Pancreas (tissue), 10 donors: ENCODE measurements at regions not wholly inside any gene's neighbourhood (a gene's known extent, or its start where the extent isn't known, plus 50 kb on each side); places are given as distances from the start of the nearest gene placed in this dataset.

ENCODE experiments used
- ATAC-seq, 4 donors: fragments of 200-7000 bp; cut with Tn5 transposase; one replicate each; pipeline versions ENCODE4 v1.8.0 to v1.9.1; 2020; ENCODE audit warnings: mild to moderate bottlenecking in 4 of 4, moderate library complexity in 4 of 4
- DNase-seq, 6 donors: peaks; one replicate each; pipeline ENCODE4 v3.0.0-alpha.2; 2020
- FAIRE-seq: peaks from 2 replicates; lab custom pipeline; 2012; peaks lifted over from hg19 to GRCh38; lab: Jason Lieb, UNC
- H3K27ac ChIP-seq, 4 donors: fragments of 200-600 bp; sonication (generic); 1 replicate in 3 of 4; 2 replicates in 1 of 4; pipeline versions ENCODE4 v1.5.0 to v1.8.0; 2020
- H3K27me3 ChIP-seq, 4 donors: fragments of 200-600 bp; one replicate each; pipeline ENCODE4 v1.8.0; 2021
- H3K36me3 ChIP-seq, 3 donors: fragments of 200-600 bp; sonication (generic) in 1 of 3; one replicate each; pipeline versions ENCODE4 v1.5.0 to v1.8.0; 2020 to 2021
- H3K4me1 ChIP-seq, 3 donors: fragments of 200-600 bp; one replicate each; pipeline ENCODE4 v1.8.0; 2021
- H3K4me3 ChIP-seq, 4 donors: fragments of 200-600 bp; sonication (generic) in 2 of 4; one replicate each; pipeline versions ENCODE4 v1.5.0 to v1.8.0; 2020 to 2021
- H3K9me3 ChIP-seq, 4 donors: fragments of 200-600 bp; one replicate each; pipeline ENCODE4 v1.8.0; 2021
- CTCF ChIP-seq, 4 donors: fragments of 200-600 bp; sonication (generic) in 3 of 4; IDR thresholded peaks; one replicate each; pipeline versions ENCODE4 v1.5.0 to v1.8.0; 2021; ENCODE audit warnings: antibody characterized with exemption in 4 of 4
- WGBS, 2 donors: extraction: QIAGEN DNeasy Blood & Tissue Kit; methylation state at CpG; one replicate each; pipeline ENCODE4 v1.1.7; 2013; 5-methylcytosine and 5-hydroxymethylcytosine counted together
- intact Hi-C, 3 donors: fragments of 100-400 bp; cut with DNase I; formaldehyde crosslinking; loops; one replicate each; pipeline versions ENCODE4 v1.11.1 to v1.14.2; 2022
- donor health status: healthy with polysubstance abuse.
- donor health status: DM: no; HTN: no; CAD: no; lungs with moderate emphysema.
- donor health status: DM: no; HTN: no; CAD: no.
- donor health status: control.
- donor health status: control.
- donor health status: Bipolar disorder and iron deficiency.
- donor health status: DM: yes; HTN: yes; CAD: no.
- donor health status: DM: no; HTN: no; CAD: no.
- donor health status: DM: no; HTN: no; CAD: no.
- donor health status: DM: yes; HTN: yes; CAD: no.

- Histone ChIP-seq H3K9me3 (no peaks in the 10 kb centered on the region), H3K4me1 (no peaks in the 10 kb centered on the region), H3K27ac (no peak overlapping the region), H3K36me3 (no peaks in the 10 kb centered on the region), H3K4me3 (no peak overlapping the region), H3K27me3 (no peaks in the 10 kb centered on the region)
- DNase-seq, result no peak
- no peak for TF ChIP-seq CTCF (IDR thresholded peaks at IDR 0.05)
- intact Hi-C loops, result no loop called here
- 32 to 37% methylated on average over 1 of the region's 1 CpG for WGBS, 2 donors
- no peak for ATAC-seq
- no peak for FAIRE-seq
These were observed 236.5 kb upstream of the FN1 start for GRCh38 chr2:215672406-215672805.

GRCh38 chr2:215671691-215672090, 235.8 kb upstream of the FN1 start:
- intact Hi-C loops, result no loop called here
- Histone ChIP-seq H3K27ac (no peak overlapping the region), H3K9me3 (no peaks in the 10 kb centered on the region), H3K4me1 (no peaks in the 10 kb centered on the region), H3K4me3 (no peak overlapping the region), H3K36me3 (no peaks in the 10 kb centered on the region), H3K27me3 (no peaks in the 10 kb centered on the region)
- ATAC-seq, result no peak
- no peak for DNase-seq
- WGBS, 2 donors, result 67 to 84% methylated on average over 6 of the region's 6 CpGs
- no peak for TF ChIP-seq CTCF (IDR thresholded peaks at IDR 0.05)
- no peak for FAIRE-seq

- Histone ChIP-seq H3K4me1 (no peaks in the 10 kb centered on the region), H3K4me3 (no peak overlapping the region), H3K36me3 (no peaks in the 10 kb centered on the region), H3K27me3 (no peaks in the 10 kb centered on the region), H3K27ac (no peak overlapping the region), H3K9me3 (no peaks in the 10 kb centered on the region)
- intact Hi-C loops, result no loop called here
- TF ChIP-seq CTCF (IDR thresholded peaks at IDR 0.05), result no peak
- FAIRE-seq (no peak), DNase-seq (no peak), ATAC-seq (no peak)
- WGBS, 2 donors, result 83 to 90% methylated on average over 2 of the region's 2 CpGs
These were observed 235.4 kb upstream of the FN1 start for GRCh38 chr2:215671244-215671643.

GRCh38 chr2:215670396-215670795, 234.5 kb upstream of the FN1 start:
- WGBS, 2 donors, result 12 to 17% methylated on average over 4 of the region's 4 CpGs
- TF ChIP-seq CTCF (IDR thresholded peaks at IDR 0.05), result no peak
- no peak overlapping the region for H3K4me3 ChIP-seq
- no peaks in the 10 kb centered on the region for H3K4me1 ChIP-seq
- FAIRE-seq (no peak), ATAC-seq (no peak), DNase-seq (no peak)
- no peak overlapping the region for H3K27ac ChIP-seq
- intact Hi-C loops, result no loop called here
- no peaks in the 10 kb centered on the region for H3K36me3 ChIP-seq
- H3K9me3 ChIP-seq, result no peaks in the 10 kb centered on the region
- H3K27me3 ChIP-seq, result no peaks in the 10 kb centered on the region

- no peak overlapping the region for H3K4me3 ChIP-seq
- ATAC-seq (no peak), FAIRE-seq (no peak), DNase-seq (no peak)
- H3K27ac ChIP-seq, result no peak overlapping the region
- H3K36me3 ChIP-seq, result no peaks in the 10 kb centered on the region
- no peak for TF ChIP-seq CTCF (IDR thresholded peaks at IDR 0.05)
- H3K4me1 ChIP-seq, result no peaks in the 10 kb centered on the region
- WGBS, 2 donors, result 46 to 48% methylated on average over 5 of the region's 5 CpGs
- H3K9me3 ChIP-seq, result no peaks in the 10 kb centered on the region
- H3K27me3 ChIP-seq, result no peaks in the 10 kb centered on the region
- intact Hi-C loops, result no loop called here
These were observed 232.5 kb upstream of the FN1 start for GRCh38 chr2:215668378-215668775.
